Tibial nerve (tissue), 3 donors: ENCODE measurements at regions not wholly inside any gene's neighbourhood (a gene's known extent, or its start where the extent isn't known, plus 50 kb on each side); places are given as distances from the start of the nearest gene placed in this dataset.

Experiments used
- POLR2A ChIP-seq, 2 donors: fragments of 450-650 bp; IDR thresholded peaks; one replicate each; pipeline ENCODE4 v1.6.1; 2017; ENCODE audit warnings: antibody characterized with exemption in 2 of 2, mild to moderate bottlenecking in 2 of 2, moderate library complexity in 2 of 2
- TF ChIP-seq, protein P1 (sequence below), 5 experiments: fragments of 200-600 bp in 3 of 5; fragments of 450-650 bp in 2 of 5; sonication (generic) in 3 of 5; IDR thresholded peaks; one replicate each; pipeline ENCODE4 v1.5.1; 2016 to 2019; ENCODE audit warnings: antibody characterized with exemption in 5 of 5, mild to moderate bottlenecking in 3 of 5, moderate library complexity in 2 of 5

- TF ChIP-seq, protein P1, sequence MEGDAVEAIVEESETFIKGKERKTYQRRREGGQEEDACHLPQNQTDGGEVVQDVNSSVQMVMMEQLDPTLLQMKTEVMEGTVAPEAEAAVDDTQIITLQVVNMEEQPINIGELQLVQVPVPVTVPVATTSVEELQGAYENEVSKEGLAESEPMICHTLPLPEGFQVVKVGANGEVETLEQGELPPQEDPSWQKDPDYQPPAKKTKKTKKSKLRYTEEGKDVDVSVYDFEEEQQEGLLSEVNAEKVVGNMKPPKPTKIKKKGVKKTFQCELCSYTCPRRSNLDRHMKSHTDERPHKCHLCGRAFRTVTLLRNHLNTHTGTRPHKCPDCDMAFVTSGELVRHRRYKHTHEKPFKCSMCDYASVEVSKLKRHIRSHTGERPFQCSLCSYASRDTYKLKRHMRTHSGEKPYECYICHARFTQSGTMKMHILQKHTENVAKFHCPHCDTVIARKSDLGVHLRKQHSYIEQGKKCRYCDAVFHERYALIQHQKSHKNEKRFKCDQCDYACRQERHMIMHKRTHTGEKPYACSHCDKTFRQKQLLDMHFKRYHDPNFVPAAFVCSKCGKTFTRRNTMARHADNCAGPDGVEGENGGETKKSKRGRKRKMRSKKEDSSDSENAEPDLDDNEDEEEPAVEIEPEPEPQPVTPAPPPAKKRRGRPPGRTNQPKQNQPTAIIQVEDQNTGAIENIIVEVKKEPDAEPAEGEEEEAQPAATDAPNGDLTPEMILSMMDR (IDR thresholded peaks at IDR 0.05) = no peak
- TF ChIP-seq POLR2A (IDR thresholded peaks at IDR 0.05) = no peak
Measured at GRCh38 chr7:152956006-152956405, 196.5 kb downstream of the ACTR3B start.
